ENCODE measurements at regions not wholly inside any gene's neighbourhood (a gene's known extent, or its start where the extent isn't known, plus 50 kb on each side); places are given as distances from the start of the nearest gene placed in this dataset.

DNA sequence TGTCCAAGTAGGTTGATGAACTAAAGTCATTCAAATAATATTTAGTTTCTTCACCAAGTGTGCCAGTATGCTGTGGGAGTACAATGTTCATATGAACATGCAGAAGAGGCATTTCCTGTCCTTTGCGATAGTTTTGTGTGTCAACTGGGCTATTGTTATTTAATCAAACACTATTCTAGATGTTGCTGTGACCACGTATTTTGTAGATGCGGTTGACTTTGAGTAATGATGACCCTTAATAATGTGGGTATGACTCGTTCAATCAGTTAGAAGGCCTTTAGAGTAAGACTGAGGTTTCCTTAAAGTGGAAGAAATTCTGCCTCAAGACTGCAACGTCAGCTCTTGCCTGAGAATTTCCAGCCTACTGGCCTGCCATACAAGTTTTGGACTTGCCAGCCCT lies 470.7 kb upstream of the CBLB start:
- Histone ChIP-seq H3K27ac (ENCODE audit: low read depth) (no peak overlapping the region), H3K4me2 (no peak overlapping the region), H3K4me1 (ENCODE audit: insufficient read depth) (no peaks in the 10 kb centered on the region), H3F3A (replicated peaks; ENCODE audit: low read depth) (no peaks in the 10 kb centered on the region), H3K79me2 (replicated peaks; ENCODE audit: insufficient read depth) (no peaks in the 10 kb centered on the region), H2AFZ (no peak overlapping the region), H3K4me3 (no peak overlapping the region), H3K9me2 (ENCODE audit: insufficient read depth) (no peaks in the 10 kb centered on the region), H4K20me1 (replicated peaks; ENCODE audit: insufficient read depth) (no peaks in the 10 kb centered on the region), H3K36me3 (ENCODE audit: insufficient read depth) (no peaks in the 10 kb centered on the region), H3K27me3 (ENCODE audit: insufficient read depth) (no peaks in the 10 kb centered on the region)
- Mint-ChIP-seq H3K27me3 (ENCODE audit: insufficient read depth, low read depth, poor library complexity) (no peaks in the 10 kb centered on the region), H3K27ac (no peak overlapping the region), H3K9me3 (no peaks in the 10 kb centered on the region), H3K4me3 (no peak overlapping the region), H3K4me1 (peaks cover 2% of the 10 kb centered on the region; the same call in 2 of the 3 replicates), H3K36me3 (ENCODE audit: low read depth) (no peaks in the 10 kb centered on the region)
- DNase-seq (ENCODE audit: low spot score), result no peak
- TF ChIP-seq POLR2AphosphoS5 (IDR thresholded peaks at IDR 0.05; ENCODE audit: low read depth) (no peak), EZH2phosphoT487 (IDR thresholded peaks at IDR 0.05; ENCODE audit: unreplicated experiment) (no peak), ZNF331 (CRISPR knock-in tag; IDR thresholded peaks at IDR 0.05; ENCODE audit: low read depth) (no peak), CREB1 (CRISPR knock-in tag; IDR thresholded peaks at IDR 0.05; ENCODE audit: low read depth) (no peak), ZNF114 (CRISPR knock-in tag; IDR thresholded peaks at IDR 0.05) (no peak), JUNB (IDR thresholded peaks at IDR 0.05; ENCODE audit: unreplicated experiment) (no peak), STAT1 (IDR thresholded peaks at IDR 0.05; ENCODE audit: unreplicated experiment) (no peak), NANOG (IDR thresholded peaks at IDR 0.05; ENCODE audit: borderline replicate concordance) (no peak), EZH2 (IDR thresholded peaks at IDR 0.05; ENCODE audit: low read depth, unreplicated experiment) (no peak)
- TF ChIP-seq, protein P1, sequence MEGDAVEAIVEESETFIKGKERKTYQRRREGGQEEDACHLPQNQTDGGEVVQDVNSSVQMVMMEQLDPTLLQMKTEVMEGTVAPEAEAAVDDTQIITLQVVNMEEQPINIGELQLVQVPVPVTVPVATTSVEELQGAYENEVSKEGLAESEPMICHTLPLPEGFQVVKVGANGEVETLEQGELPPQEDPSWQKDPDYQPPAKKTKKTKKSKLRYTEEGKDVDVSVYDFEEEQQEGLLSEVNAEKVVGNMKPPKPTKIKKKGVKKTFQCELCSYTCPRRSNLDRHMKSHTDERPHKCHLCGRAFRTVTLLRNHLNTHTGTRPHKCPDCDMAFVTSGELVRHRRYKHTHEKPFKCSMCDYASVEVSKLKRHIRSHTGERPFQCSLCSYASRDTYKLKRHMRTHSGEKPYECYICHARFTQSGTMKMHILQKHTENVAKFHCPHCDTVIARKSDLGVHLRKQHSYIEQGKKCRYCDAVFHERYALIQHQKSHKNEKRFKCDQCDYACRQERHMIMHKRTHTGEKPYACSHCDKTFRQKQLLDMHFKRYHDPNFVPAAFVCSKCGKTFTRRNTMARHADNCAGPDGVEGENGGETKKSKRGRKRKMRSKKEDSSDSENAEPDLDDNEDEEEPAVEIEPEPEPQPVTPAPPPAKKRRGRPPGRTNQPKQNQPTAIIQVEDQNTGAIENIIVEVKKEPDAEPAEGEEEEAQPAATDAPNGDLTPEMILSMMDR (conservative IDR thresholded peaks at IDR 0.05; ENCODE audit: low read depth in 2 of 2), result no peak
- TF ChIP-seq, protein P2, sequence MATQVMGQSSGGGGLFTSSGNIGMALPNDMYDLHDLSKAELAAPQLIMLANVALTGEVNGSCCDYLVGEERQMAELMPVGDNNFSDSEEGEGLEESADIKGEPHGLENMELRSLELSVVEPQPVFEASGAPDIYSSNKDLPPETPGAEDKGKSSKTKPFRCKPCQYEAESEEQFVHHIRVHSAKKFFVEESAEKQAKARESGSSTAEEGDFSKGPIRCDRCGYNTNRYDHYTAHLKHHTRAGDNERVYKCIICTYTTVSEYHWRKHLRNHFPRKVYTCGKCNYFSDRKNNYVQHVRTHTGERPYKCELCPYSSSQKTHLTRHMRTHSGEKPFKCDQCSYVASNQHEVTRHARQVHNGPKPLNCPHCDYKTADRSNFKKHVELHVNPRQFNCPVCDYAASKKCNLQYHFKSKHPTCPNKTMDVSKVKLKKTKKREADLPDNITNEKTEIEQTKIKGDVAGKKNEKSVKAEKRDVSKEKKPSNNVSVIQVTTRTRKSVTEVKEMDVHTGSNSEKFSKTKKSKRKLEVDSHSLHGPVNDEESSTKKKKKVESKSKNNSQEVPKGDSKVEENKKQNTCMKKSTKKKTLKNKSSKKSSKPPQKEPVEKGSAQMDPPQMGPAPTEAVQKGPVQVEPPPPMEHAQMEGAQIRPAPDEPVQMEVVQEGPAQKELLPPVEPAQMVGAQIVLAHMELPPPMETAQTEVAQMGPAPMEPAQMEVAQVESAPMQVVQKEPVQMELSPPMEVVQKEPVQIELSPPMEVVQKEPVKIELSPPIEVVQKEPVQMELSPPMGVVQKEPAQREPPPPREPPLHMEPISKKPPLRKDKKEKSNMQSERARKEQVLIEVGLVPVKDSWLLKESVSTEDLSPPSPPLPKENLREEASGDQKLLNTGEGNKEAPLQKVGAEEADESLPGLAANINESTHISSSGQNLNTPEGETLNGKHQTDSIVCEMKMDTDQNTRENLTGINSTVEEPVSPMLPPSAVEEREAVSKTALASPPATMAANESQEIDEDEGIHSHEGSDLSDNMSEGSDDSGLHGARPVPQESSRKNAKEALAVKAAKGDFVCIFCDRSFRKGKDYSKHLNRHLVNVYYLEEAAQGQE (IDR thresholded peaks at IDR 0.05; ENCODE audit: unreplicated experiment), result no peak
- TF ChIP-seq, protein P3, sequence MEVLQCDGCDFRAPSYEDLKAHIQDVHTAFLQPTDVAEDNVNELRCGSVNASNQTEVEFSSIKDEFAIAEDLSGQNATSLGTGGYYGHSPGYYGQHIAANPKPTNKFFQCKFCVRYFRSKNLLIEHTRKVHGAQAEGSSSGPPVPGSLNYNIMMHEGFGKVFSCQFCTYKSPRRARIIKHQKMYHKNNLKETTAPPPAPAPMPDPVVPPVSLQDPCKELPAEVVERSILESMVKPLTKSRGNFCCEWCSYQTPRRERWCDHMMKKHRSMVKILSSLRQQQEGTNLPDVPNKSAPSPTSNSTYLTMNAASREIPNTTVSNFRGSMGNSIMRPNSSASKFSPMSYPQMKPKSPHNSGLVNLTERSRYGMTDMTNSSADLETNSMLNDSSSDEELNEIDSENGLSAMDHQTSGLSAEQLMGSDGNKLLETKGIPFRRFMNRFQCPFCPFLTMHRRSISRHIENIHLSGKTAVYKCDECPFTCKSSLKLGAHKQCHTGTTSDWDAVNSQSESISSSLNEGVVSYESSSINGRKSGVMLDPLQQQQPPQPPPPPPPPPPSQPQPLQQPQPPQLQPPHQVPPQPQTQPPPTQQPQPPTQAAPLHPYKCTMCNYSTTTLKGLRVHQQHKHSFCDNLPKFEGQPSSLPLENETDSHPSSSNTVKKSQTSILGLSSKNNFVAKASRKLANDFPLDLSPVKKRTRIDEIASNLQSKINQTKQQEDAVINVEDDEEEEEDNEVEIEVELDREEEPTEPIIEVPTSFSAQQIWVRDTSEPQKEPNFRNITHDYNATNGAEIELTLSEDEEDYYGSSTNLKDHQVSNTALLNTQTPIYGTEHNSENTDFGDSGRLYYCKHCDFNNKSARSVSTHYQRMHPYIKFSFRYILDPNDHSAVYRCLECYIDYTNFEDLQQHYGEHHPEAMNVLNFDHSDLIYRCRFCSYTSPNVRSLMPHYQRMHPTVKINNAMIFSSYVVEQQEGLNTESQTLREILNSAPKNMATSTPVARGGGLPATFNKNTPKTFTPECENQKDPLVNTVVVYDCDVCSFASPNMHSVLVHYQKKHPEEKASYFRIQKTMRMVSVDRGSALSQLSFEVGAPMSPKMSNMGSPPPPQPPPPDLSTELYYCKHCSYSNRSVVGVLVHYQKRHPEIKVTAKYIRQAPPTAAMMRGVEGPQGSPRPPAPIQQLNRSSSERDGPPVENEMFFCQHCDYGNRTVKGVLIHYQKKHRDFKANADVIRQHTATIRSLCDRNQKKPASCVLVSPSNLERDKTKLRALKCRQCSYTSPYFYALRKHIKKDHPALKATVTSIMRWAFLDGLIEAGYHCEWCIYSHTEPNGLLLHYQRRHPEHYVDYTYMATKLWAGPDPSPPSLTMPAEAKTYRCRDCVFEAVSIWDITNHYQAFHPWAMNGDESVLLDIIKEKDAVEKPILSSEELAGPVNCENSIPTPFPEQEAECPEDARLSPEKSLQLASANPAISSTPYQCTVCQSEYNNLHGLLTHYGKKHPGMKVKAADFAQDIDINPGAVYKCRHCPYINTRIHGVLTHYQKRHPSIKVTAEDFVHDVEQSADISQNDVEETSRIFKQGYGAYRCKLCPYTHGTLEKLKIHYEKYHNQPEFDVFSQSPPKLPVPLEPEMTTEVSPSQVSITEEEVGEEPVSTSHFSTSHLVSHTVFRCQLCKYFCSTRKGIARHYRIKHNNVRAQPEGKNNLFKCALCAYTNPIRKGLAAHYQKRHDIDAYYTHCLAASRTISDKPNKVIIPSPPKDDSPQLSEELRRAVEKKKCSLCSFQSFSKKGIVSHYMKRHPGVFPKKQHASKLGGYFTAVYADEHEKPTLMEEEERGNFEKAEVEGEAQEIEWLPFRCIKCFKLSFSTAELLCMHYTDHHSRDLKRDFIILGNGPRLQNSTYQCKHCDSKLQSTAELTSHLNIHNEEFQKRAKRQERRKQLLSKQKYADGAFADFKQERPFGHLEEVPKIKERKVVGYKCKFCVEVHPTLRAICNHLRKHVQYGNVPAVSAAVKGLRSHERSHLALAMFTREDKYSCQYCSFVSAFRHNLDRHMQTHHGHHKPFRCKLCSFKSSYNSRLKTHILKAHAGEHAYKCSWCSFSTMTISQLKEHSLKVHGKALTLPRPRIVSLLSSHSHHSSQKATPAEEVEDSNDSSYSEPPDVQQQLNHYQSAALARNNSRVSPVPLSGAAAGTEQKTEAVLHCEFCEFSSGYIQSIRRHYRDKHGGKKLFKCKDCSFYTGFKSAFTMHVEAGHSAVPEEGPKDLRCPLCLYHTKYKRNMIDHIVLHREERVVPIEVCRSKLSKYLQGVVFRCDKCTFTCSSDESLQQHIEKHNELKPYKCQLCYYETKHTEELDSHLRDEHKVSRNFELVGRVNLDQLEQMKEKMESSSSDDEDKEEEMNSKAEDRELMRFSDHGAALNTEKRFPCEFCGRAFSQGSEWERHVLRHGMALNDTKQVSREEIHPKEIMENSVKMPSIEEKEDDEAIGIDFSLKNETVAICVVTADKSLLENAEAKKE (CRISPR knock-in tag; IDR thresholded peaks at IDR 0.05), result no peak
- TF ChIP-seq, protein P4, sequence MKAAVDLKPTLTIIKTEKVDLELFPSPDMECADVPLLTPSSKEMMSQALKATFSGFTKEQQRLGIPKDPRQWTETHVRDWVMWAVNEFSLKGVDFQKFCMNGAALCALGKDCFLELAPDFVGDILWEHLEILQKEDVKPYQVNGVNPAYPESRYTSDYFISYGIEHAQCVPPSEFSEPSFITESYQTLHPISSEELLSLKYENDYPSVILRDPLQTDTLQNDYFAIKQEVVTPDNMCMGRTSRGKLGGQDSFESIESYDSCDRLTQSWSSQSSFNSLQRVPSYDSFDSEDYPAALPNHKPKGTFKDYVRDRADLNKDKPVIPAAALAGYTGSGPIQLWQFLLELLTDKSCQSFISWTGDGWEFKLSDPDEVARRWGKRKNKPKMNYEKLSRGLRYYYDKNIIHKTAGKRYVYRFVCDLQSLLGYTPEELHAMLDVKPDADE (IDR thresholded peaks at IDR 0.05), result no peak
- ATAC-seq, result no peak

All from GM23338 (cell line).